HCT116 (cell line): ENCODE measurements at regions not wholly inside any gene's neighbourhood (a gene's known extent, or its start where the extent isn't known, plus 50 kb on each side); places are given as distances from the start of the nearest gene placed in this dataset.

Source experiments
- ATAC-seq: fragments of 200-7000 bp; cut with Tn5 transposase; 2 replicates; pipeline ENCODE4 v1.9.1; 2020; ENCODE audit warnings: mild to moderate bottlenecking, moderate library complexity
- BruUV-seq: library from RNA; stranded (reverse); fragments of 400-500 nt; replicated peaks from 2 replicates; lab custom pipeline; 2021; lab: Mats Ljungman, UMichigan
- CTCF ChIA-PET: fragments of 300-600 bp; sonication (Branson Sonifier 250); formaldehyde crosslinking; loops from one replicate; lab custom pipeline; 2021; ENCODE audit warnings: antibody characterized with exemption; lab: Charles Lee
- POLR2A ChIA-PET: fragments of 300-600, 350-600 bp; sonication (Branson Sonifier 250); formaldehyde crosslinking; loops from one replicate; lab custom pipeline; 2021; ENCODE audit warnings: antibody characterized with exemption; lab: Charles Lee
- RAD21 ChIA-PET, 2 experiments: fragments of 300-600 bp; sonication (Branson Sonifier 250); formaldehyde crosslinking; loops; one replicate each; lab custom pipeline; 2023; ENCODE audit warnings: low total read pairs in 2 of 2; ENCODE audit not compliant: uncharacterized antibody in 2 of 2, unreplicated experiment in 2 of 2, low non-redundant PET in 1 of 2; lab: Charles Lee
- DNase-seq: peaks from one replicate; pipeline ENCODE4 v3.0.0-alpha.2; 2010; ENCODE audit warnings: low read depth, low spot score
- H2AFZ ChIP-seq: fragments of 200-600 bp; shearing (Covaris generic), sonication (generic); 2 replicates; pipeline ENCODE4 v1.6.1; 2017; ENCODE audit warnings: low read depth, mixed run types, mixed read lengths, antibody characterized with exemption, low read length; ENCODE audit not compliant: poor library complexity, severe bottlenecking
- H3K27ac ChIP-seq: 2 replicates; pipeline ENCODE4 v1.5.1; 2012; ENCODE audit warnings: low read depth, low read length
- H3K27me3 ChIP-seq: fragments of 200-600 bp; sonication (generic); 2 replicates; pipeline ENCODE4 v1.6.1; 2016; ENCODE audit warnings: mixed run types, low read length, mixed read lengths; ENCODE audit not compliant: insufficient read depth
- H3K36me3 ChIP-seq, 2 experiments: fragments of 200-500 bp in 1 of 2; fragments of 200-600 bp in 1 of 2; sonication (Bioruptor generic) in 1 of 2; sonication (generic) in 1 of 2; 2 replicates each; pipeline versions ENCODE4 v1.5.1 to v1.6.1; 2014 to 2016; ENCODE audit warnings: low read length in 2 of 2, inconsistent platforms in 1 of 2, mixed read lengths in 1 of 2, mixed run types in 1 of 2; ENCODE audit not compliant: insufficient read depth in 2 of 2, control insufficient read depth in 1 of 2
- H3K4me1 ChIP-seq, 2 experiments: fragments of 200-600 bp in 1 of 2; sonication (generic) in 1 of 2; 2 replicates each; pipeline versions ENCODE4 v1.5.1 to v1.6.1; 2012 to 2017; ENCODE audit warnings: low read length in 2 of 2, inconsistent platforms in 1 of 2, mild to moderate bottlenecking in 1 of 2, mixed read lengths in 1 of 2, mixed run types in 1 of 2, moderate library complexity in 1 of 2; ENCODE audit not compliant: insufficient read depth in 2 of 2, control insufficient read depth in 1 of 2
- H3K4me2 ChIP-seq: fragments of 200-600 bp; sonication (generic); 2 replicates; pipeline ENCODE4 v1.6.1; 2017; ENCODE audit warnings: mixed run types, low read length, mixed read lengths
- H3K4me3 ChIP-seq, 2 experiments: fragments of 200-600 bp in 1 of 2; sonication (generic) in 1 of 2; replicated peaks in 1 of 2; 2 replicates each; pipeline ENCODE4 v1.5.1; 2011 to 2016; ENCODE audit warnings: low read length in 2 of 2, control low read depth in 1 of 2, low read depth in 1 of 2, mild to moderate bottlenecking in 1 of 2, mixed read lengths in 1 of 2, mixed run types in 1 of 2
- H3K79me2 ChIP-seq: fragments of 200-600 bp; sonication (generic); 2 replicates; pipeline ENCODE4 v1.6.1; 2017; ENCODE audit warnings: mild to moderate bottlenecking, mixed run types, low read length, moderate library complexity, mixed read lengths; ENCODE audit not compliant: insufficient read depth
- H3K9ac ChIP-seq: fragments of 200-600 bp; sonication (generic); 2 replicates; pipeline ENCODE4 v1.6.1; 2016; ENCODE audit warnings: low read length, mixed read lengths
- H3K9me2 ChIP-seq: fragments of 200-600 bp; sonication (generic), shearing (Covaris generic); 2 replicates; pipeline ENCODE4 v1.6.1; 2017; ENCODE audit warnings: mixed run types, mild to moderate bottlenecking, moderate library complexity; ENCODE audit not compliant: insufficient read depth
- H3K9me3 ChIP-seq, 2 experiments: fragments of 200-500 bp in 1 of 2; fragments of 200-600 bp in 1 of 2; sonication (Bioruptor generic) in 1 of 2; sonication (generic) in 1 of 2; 2 replicates each; pipeline ENCODE4 v1.6.1; 2014 to 2017; ENCODE audit warnings: low read length in 2 of 2, mixed read lengths in 2 of 2, inconsistent platforms in 1 of 2, low read depth in 1 of 2, mild to moderate bottlenecking in 1 of 2, mixed run types in 1 of 2, moderate library complexity in 1 of 2; ENCODE audit not compliant: control insufficient read depth in 1 of 2, insufficient read depth in 1 of 2
- H4K20me1 ChIP-seq: fragments of 200-600 bp; sonication (generic), shearing (Covaris generic); 2 replicates; pipeline ENCODE4 v1.6.1; 2017; ENCODE audit warnings: mixed run types, mild to moderate bottlenecking, moderate library complexity; ENCODE audit not compliant: insufficient read depth
- ELF1 ChIP-seq: IDR thresholded peaks from 2 replicates; pipeline ENCODE4 v1.6.1; 2012; ENCODE audit warnings: low read depth, borderline replicate concordance
- EZH2phosphoT487 ChIP-seq: fragments of 200-600 bp; IDR thresholded peaks from 2 replicates; pipeline ENCODE4 v1.6.1; 2018; ENCODE audit warnings: antibody characterized with exemption, borderline replicate concordance
- FOSL1 ChIP-seq: IDR thresholded peaks from 2 replicates; pipeline ENCODE4 v1.6.1; 2012; ENCODE audit warnings: low read depth
- JUND ChIP-seq: IDR thresholded peaks from 2 replicates; pipeline ENCODE4 v1.6.1; 2012
- POLR2AphosphoS5 ChIP-seq: IDR thresholded peaks from 2 replicates; pipeline ENCODE4 v1.6.1; 2011; ENCODE audit warnings: mild to moderate bottlenecking, low read depth, low read length, moderate library complexity
- SRF ChIP-seq: IDR thresholded peaks from 2 replicates; pipeline ENCODE4 v1.6.1; 2012; ENCODE audit warnings: low read depth
- TCF7L2 ChIP-seq: IDR thresholded peaks from 2 replicates; pipeline ENCODE4 v1.7.0; 2011; ENCODE audit warnings: borderline replicate concordance, inconsistent platforms; ENCODE audit not compliant: insufficient read depth, insufficient read length; ENCODE audit errors: extremely low read depth
- ZNF274 ChIP-seq: fragments of 200-500 bp; sonication (Bioruptor generic); IDR thresholded peaks from 2 replicates; pipeline ENCODE4 v1.6.1; 2014; ENCODE audit warnings: mild to moderate bottlenecking, low read depth, low read length, inconsistent platforms
- intact Hi-C: fragments of 100-400 bp; cut with micrococcal nuclease; formaldehyde crosslinking; loops from 2 replicates; pipeline ENCODE4 v1.10.0; 2022
- TF ChIP-seq, protein P1 (sequence below): IDR thresholded peaks from 2 replicates; pipeline ENCODE4 v1.6.1; 2012
- TF ChIP-seq, protein P2 (sequence below), 3 experiments: fragments of 200-600 bp in 1 of 3; sonication (generic) in 1 of 3; IDR thresholded peaks in 2 of 3; conservative IDR thresholded peaks in 1 of 3; 2 replicates each; pipeline ENCODE4 v1.5.1; 2012 to 2017; ENCODE audit warnings: low read depth in 2 of 3, low read length in 2 of 3, antibody characterized with exemption in 1 of 3, borderline replicate concordance in 1 of 3, control low read depth in 1 of 3, mild to moderate bottlenecking in 1 of 3, mixed read lengths in 1 of 3, mixed run types in 1 of 3, moderate library complexity in 1 of 3; ENCODE audit not compliant: insufficient read depth in 1 of 3

DNA sequence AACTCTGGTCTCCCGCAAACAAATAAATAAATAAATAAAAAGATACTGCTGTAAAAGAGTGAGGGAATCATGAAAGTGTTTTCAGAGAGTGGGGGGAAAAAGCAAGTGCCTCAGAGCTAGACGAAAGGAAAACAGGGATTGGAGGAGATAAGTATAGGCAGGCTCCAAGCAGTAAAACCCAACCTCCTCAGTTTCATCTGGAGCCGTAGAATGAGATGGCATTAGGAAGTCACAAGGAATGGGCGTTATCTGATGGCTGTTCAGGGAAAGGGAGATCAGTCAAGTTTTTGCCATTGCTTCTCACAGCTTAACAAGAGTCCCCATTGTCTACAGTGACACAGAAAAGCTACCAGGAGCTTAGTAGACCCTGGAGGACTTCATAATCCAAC is 451.5 kb upstream of the PPP2R3A start (continued):
- TF ChIP-seq POLR2AphosphoS5: no peak
- no peak for TF ChIP-seq TCF7L2
- TF ChIP-seq ELF1: peak; percentile 10
- no peak for TF ChIP-seq FOSL1
- TF ChIP-seq JUND: no peak
- TF ChIP-seq, protein P1, sequence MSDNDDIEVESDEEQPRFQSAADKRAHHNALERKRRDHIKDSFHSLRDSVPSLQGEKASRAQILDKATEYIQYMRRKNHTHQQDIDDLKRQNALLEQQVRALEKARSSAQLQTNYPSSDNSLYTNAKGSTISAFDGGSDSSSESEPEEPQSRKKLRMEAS: no peak
- TF ChIP-seq EZH2phosphoT487: no peak

DNA sequence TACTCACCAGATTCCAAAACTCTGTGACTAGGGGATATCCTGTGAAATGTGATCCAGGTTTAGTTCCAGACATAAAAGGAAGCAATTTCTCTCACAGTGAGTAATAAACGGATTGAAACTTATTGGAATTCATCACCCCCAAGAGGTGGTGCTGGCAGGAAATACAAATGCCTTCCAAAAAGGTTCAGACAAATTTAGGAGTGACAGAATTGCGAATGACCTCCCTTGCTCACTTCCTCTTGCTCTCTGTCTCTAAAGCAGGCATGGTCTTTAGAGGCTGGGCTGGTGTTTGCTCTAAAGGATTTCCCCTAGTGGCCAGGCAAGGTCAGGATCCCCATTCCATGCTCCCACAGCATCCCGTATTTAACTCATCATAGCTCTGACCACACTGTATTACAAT is 449.4 kb upstream of the PPP2R3A start:
- Histone ChIP-seq H3K9ac (no peak overlapping the region), H3K4me3 (no peak overlapping the region), H3K27ac (no peak overlapping the region), H2AFZ (no peak overlapping the region), H3K9me3 (no peaks in the 10 kb centered on the region), H3K36me3 (no peaks in the 10 kb centered on the region), H3K27me3 (peaks cover 9% of the 10 kb centered on the region; the same call in 1 of the 2 replicates), H3K4me1 (peaks cover 4 to 23% of the 10 kb centered on the region in 2 experiments; a peak in 3 of 4 replicates), H4K20me1 (no peaks in the 10 kb centered on the region), H3K79me2 (no peaks in the 10 kb centered on the region), H3K9me2 (no peaks in the 10 kb centered on the region), H3K4me2 (peak overlapping the region; percentile 22; the same call in 1 of the 2 replicates)
- no TSS peak for BruUV-seq
- TF ChIP-seq SRF (no peak), ZNF274 (no peak)
- TF ChIP-seq, protein P2, sequence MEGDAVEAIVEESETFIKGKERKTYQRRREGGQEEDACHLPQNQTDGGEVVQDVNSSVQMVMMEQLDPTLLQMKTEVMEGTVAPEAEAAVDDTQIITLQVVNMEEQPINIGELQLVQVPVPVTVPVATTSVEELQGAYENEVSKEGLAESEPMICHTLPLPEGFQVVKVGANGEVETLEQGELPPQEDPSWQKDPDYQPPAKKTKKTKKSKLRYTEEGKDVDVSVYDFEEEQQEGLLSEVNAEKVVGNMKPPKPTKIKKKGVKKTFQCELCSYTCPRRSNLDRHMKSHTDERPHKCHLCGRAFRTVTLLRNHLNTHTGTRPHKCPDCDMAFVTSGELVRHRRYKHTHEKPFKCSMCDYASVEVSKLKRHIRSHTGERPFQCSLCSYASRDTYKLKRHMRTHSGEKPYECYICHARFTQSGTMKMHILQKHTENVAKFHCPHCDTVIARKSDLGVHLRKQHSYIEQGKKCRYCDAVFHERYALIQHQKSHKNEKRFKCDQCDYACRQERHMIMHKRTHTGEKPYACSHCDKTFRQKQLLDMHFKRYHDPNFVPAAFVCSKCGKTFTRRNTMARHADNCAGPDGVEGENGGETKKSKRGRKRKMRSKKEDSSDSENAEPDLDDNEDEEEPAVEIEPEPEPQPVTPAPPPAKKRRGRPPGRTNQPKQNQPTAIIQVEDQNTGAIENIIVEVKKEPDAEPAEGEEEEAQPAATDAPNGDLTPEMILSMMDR (IDR thresholded peaks at IDR 0.05 in 2 of 3, conservative IDR thresholded peaks at IDR 0.05 in 1 of 3; ENCODE audit: borderline replicate concordance in 1 of 3, insufficient read depth in 1 of 3, low read depth in 2 of 3, low read length in 2 of 3): peak in 2 of 3 experiments; percentile 60 to 69; a peak in 4 of 6 replicates
- ChIA-PET CTCF (interaction anchor here (0.5 to 1.1 kb wide), 5 partner anchors 8 to 378 kb away, joined by 3 read pairs; no protein-coding TSS in a partner anchor), RAD21 (no interaction called here), POLR2A (no interaction called here)
- DNase-seq (peak; percentile 22), ATAC-seq (peak; percentile 94)
- intact Hi-C loops: no loop called here
